ENCODE measurements at regions not wholly inside any gene's neighbourhood (a gene's known extent, or its start where the extent isn't known, plus 50 kb on each side); places are given as distances from the start of the nearest gene placed in this dataset.
A peak's percentile ranks its signal among the peaks of the same experiment; 100 is the strongest.
"Not testable (repeated sequence)": the region's sequence is repeated elsewhere in the genome, so short reads cannot be mapped to it uniquely, and the experiment has no call there.

DNA sequence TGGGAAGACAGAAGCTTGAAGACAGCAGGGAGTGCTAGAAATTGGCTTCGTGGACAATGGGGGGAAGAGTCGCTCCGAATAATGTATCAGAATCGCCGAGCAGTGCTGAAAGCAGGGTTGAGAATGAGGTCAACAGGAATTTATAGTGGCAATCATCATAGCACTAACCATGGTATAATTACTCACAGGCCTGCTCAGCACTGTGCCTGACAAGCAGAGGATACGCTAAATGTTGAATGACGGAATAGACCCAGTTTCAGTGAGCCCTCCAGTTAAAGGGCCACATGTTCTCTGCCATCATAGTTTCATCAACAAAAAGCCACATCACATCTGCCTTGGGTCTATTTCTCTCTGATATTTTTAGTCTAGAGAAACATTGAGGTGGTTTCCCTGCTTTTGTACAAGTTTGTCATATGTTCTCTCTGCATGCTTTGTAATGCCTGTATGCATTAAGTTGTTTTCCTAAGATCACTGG, 130.3 kb upstream of the EGLN3 start:
- no peak for DNase-seq

DNA sequence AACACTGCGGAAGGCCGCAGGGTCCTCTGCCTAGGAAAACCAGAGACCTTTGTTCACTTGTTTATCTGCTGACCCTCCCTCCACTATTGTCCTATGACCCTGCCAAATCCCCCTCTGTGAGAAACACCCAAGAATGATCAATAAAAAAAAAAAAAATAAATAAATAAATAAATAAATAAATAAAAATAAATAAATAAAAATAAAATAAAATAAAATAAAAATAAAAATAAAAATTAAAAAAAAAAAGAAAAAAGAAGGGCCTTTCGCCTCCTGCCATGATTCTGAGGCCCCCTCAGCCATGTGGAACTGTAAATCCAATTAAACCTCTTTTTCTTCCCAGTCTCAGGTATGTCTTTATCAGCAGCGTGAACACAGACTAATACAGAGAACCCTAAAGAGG, 128.8 kb upstream of the EGLN3 start:
- not testable (repeated sequence) for DNase-seq

DNA sequence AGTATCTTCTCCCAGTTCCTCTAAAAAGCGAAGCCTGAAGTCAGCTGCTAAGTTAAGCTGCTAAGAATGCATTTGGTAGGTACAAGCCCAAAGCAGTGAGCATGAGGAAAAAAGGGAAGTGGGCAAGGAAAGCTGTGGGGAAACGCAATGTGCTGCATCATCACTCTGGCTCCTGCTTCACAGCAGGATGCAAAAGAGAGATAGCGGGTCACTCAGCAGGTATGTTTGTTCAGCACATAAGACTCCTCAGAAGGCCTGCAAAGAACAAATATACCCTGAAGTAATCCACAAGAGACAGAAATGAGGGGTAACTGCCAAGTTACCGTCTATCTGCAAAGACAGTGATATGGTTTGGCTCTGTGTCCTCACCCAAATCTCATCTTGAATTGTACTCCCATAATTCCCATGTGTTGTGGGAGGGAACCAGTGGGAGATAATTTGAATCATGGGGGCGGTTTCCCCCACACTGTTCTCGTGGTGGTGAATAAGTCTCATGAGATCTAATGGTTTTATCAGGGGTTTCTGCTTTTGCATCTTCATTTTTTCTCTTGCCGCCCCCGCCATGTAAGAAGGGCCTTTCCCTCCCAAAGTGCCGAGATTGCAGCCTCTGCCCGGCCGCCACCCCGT, 127.4 kb upstream of the EGLN3 start:
- no peak for DNase-seq

DNA sequence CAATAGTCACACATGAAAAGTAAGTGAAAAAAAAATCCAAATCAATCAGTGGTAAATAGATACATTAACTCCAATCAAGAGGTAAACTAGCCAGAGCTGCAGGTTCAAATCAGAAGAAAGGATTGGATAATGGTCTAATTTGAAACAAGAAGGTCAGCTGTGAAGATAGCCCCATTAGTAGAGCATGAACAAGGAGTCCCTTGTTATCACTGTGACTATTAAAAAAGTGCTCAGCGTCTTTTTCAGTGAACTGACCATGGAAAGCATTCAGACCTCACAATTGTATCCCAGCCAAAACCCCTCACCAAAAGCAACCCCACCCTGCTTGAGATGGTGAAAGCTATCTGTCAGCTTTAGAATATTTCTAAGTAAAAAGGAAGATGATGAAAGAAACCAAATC, 125.0 kb upstream of the EGLN3 start:
- DNase-seq = no peak

DNA sequence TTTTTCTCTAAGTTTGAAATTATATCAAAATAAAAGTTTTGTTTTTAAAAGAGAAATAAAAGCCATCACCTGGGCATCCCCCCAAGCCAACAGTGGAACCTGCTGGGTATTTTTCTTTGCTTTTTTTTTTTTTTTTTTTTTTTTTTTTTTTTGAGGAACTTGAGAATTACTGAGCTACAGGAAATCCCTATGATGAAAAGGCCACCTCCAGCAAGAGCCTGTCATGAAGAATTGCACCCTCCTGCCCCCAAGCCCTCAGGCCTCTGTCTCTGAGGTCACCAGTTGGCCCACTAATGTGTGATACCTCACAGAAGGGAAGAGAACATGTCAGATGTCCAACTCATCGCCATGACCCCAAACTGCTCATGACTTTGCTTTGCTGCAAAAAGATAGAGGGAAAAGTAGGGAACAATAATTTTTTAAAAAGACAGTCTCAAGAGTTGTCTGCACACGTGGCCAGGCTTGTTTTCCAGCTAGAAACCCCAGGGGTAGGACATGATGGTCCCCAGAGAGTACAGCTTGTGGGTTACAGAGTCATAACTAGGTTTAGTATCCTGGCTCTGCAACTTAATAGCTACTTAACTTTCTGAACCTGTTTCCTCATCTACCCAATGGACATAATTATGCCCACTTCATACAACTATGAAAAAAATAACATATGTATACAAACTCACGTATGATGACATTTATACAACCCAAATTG, 124.3 kb upstream of the EGLN3 start:
- no peak for DNase-seq

DNA sequence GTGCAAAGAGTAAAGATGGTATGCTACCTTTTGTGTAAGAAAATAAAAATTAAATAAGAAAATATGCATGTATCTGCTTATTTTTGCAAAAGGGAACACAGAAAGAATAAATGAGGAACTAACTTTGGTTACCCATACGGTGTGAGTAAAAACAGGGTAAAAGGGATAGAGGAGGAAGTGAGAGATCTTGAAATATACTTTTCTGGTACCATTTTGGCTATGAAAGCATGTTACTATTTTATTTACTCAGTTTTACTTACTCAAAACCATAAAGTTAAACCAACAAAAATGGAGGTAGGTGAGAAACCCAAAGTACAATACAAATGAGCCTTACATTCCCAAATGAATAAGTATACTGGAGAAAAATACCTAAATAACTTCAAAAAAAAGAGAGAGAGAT, 122.0 kb upstream of the EGLN3 start:
- DNase-seq = no peak

DNA sequence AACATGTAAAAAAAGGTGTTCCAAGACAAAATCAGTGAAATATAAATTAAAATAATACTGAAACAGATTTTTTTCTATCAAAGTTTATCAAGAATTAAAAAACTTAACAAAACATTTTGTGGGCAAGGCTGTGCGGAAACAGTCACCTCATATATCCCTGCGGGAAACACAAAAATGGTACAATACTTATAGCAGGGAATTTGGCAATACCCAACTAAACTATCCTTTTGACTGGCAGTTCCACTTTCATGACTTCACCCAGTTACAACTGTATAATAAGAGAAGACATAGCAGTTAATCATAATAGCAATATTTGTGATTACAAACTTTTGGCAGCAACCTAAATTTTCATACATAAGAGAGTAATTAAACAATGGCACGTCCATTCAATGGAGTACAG, 121.5 kb upstream of the EGLN3 start:
- DNase-seq = no peak

DNA sequence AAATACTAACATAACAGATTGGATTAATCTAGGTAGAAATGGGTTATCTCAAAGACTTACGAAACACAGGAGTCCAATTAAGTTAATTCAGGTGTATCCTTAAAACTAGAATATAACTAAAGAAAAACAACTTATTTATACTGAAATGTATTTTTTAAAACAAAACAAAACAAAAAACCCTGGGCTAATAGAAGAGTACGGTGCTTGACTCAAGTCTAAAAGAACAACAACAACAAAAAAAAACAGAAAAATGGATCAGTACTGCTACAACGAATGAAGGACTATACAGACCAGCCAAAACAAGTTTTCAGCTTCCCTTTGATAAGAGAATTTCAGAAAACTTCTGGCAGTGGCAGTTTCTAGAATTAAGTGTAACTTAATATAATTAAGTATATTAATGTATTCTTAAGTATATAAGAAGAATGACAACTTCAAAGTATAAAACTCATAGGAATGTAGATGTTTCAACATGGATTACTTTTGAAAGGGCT, 120.1 kb upstream of the EGLN3 start:
- DNase-seq = no peak

DNA sequence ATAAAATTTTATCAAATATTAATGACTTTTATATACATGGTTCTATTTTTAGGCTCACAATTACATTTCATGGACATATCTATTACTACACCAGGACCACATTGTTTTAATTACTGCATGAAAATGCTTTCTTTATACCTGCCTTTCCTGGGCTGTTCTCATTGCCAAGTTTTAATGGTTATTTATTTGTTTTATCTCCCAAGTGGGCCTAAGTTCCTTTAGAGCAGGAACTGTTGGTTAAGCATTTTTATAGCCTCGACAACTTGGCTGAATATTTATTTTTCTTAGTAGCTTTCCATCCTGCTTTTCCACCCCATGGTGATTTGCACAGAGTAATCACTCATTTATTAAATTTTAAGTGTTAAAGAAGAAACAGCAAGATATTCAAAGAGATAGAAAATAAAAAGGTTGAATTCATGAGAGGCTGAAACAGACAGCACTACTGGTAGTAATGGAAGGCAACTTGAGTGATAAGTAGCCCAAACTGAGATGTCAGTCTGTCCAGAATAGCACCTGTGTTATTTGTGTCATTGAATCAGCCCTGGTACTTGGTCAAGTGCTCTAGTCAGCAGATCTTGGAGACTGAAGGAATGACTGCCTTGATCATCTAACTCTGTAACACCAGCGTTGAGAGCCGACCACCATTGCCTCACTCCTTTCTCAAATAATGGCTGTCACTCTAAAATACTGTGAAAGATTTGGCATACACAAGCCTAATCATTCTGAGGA, 119.1 kb upstream of the EGLN3 start:
- no peak for DNase-seq

DNA sequence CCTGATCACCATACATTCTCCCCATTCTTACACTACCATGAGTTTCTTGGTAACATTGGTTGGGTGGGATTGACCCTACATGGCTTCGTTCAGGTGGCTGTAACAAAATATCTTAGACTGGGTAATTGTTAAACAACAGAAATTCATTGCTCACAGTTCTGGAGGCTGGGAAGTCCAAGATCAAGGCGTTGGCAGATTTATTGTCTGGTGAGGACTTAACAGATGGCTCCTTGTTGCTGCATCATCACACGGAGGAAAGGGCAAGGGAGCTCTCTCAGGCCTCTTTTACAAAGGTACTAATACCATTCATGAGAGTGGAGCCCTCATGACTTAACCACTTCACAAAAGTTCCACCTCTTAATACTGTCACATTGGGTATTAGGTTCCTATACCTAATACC, 116.7 kb upstream of the EGLN3 start:
- no peak for DNase-seq

DNA sequence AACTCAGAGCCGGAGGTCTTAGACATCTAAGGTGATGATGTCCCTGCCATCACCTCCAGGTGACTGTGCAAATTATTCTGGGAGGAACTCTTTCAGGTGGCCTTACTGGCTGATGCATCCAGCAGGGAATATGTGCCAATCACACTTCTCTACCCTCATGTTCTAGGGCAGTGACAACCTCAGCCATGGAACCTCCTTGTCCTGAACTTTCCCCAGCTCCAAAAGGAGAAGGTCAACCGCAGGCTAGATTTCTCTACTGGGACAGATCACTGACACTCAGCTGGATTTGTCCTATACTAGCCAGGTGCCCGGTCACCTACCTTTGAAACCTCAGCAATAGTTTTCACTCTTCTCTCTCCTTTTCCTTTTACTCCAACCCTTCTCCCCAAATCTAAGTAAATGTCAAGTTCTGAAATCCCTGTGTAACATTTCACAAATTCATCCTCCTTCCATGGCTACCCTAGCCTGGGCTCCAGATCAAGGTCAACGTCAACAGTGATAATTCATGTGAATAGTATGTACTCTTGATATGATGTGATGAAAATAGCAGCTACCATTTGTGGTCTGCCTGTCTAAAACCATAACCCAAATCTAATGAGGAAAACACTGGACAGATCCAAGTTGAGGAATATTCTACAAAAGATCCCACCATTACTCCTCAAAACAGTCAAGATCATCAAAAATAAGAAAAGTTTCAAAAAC, 115.0 kb upstream of the EGLN3 start:
- DNase-seq = no peak

DNA sequence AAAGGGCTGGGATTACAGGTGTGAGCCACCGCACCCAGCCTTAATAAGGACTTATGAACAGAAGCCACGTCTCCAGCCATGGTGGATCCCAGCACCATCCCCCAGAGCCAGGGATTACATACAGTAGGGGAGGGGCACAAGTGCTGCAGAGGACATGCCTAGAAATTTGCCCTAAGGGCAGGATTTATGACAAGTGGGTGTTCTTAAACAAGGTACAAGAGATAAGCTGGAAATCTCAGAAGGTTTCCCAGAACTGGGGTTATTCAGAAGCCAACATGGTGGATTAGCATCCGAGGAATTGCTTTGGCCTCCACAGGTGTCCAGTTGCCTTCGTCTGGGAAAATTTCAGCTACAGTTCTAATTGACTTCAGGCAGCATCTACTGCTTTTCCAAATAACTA, 114.4 kb upstream of the EGLN3 start:
- DNase-seq = no peak

DNA sequence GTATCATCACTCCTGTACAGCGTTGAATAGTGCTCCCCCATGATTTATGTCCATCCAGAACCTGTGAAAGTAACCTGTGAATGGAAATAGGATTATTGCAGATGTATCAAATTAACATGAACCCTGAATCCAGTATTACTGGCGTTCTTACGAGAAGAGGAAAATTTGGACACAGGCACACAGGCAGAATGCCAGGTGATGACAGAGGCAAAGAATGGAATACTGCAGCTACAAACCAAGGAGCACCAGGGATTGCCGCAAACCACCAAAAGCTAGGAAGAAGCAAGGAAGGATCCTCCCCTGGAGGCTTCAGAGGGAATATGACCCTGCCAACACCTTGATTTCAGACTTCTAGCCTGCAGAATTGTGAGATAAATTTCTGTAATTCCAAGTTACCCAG, 113.5 kb upstream of the EGLN3 start:
- no peak for DNase-seq

DNA sequence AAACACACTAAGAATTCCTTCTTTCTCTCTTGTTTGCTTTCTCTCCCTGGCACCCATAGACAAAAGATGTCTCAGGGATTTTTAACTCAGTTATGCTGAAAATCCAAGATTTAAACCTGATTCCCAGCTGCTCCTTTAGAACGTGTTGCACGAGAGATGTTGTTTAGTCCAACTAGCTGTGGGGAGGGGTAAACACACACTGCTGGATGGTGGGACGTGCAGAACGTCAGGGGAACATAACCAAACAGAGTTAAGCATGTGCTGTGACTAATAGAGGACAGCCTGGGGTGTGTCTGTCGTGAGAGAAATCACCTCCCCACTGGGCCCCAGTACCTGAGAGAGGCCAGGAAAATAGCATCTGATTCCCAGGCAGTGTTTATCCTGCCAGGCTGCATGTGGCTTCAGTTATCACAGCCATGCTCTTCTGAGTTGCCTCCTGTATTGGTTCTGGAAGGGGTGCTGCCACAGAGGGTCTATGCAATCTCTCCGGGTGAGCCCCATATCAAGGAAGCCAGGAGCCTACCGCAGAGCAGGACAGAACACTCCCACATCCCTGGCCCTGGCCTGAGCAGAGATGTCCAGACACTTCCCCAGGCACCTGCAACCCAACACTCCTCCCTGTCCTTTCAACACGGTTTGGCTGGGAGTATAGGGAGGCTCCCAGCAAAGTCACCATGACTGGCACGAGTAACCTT, 112.7 kb upstream of the EGLN3 start:
- DNase-seq = no peak

DNA sequence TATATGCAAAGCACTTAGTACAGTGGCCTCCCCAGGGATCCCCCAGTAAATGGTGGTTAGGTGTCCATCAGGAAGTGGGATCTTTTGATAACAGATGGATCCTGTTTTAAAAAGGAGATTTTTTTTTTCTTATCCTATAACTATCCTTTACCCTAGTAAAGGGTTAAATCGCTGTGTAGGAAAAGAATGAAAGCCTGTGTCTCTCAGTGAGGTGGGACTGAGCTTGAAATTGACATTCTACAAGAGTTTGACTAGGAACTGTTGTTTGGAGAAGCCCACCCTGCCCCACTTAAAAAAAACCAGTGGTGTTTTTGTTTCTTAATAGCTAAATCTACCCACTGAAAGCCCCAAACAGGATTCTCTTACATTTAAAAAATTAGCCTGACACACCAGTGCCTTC, 112.2 kb upstream of the EGLN3 start:
- DNase-seq = no peak

DNA sequence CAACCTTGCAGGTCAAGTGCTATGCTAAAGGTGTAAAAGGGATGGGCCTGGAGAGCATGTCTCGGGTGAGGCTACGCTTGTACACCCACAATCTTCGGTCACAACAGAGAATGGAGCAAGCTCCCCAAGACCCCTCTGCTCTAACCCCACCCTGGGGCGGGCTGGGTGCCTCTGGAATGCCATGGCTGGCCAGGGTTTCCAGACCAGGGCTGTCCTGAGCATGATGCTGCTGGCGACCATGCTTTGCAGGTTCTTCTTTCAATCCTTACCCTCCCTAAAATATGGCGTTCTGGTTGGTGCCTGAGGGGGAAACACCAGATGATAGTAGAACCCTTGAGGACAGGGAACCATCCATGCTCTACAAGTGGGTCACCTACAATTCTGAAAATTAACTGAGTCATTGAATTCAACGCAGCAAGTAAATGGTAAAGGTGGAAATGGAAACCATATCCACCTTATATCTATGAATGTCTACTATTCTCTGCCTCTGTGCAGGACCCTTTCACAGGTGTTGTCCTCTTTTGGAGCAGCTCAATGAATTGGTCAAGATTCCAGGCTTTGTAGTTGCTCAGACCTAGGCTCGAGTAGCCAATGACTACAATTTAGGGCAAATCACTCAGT, 111.6 kb upstream of the EGLN3 start:
- no peak for DNase-seq

DNA sequence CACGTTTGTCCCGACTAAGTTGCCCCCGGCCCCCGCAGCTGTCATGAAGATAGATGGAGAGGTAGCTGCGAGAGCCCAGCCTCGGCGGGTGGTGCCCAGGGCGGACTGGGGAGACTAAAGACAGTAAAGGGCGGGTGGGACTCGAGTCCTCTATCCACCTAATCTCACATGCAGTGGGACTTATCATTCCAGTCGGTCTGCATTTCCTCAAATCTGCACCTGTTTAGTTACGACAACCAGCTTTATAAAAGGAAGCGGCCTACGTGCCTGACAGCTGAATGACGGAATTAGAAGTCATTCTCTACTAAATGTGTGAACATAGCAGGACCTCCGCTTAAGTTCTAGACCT, 109.8 kb upstream of the EGLN3 start:
- DNase-seq = no peak

DNA sequence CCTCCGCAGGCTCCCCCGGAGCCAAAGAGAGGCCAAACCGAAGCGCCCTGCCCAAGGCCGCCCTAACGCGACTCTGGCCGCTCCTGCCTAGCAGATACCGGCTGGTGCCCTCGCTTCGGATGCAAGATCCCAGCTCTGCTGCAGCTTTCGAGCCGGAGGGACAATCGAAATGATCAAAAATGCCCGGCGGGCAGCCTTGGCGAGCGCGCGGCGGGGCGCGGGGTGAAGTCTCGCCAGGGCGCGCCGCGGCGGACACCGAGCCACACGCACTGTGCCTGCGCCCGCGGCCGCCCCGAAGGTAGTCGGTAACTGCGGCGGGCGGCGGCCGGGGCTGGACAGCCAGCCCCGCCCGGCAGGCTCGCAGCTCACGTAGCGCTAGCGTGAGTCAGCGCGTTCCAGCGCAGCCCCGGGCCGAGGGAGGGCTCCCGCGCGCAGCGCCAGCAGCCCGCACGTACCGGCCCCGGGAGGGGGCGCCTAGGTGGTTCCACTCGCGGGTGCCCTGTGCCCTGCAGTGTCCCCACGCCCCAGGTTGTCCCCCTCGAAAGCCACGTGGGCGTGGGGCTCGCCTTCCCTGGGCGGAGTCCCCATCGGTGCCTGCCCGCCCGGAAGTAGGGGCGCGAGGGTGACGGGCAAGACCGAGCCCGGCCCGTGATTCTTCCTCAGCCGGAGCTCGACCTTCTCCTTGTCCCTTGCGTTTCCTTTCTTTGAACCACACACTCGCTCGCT, 109.2 kb upstream of the EGLN3 start:
- DNase-seq = peak; percentile 63

DNA sequence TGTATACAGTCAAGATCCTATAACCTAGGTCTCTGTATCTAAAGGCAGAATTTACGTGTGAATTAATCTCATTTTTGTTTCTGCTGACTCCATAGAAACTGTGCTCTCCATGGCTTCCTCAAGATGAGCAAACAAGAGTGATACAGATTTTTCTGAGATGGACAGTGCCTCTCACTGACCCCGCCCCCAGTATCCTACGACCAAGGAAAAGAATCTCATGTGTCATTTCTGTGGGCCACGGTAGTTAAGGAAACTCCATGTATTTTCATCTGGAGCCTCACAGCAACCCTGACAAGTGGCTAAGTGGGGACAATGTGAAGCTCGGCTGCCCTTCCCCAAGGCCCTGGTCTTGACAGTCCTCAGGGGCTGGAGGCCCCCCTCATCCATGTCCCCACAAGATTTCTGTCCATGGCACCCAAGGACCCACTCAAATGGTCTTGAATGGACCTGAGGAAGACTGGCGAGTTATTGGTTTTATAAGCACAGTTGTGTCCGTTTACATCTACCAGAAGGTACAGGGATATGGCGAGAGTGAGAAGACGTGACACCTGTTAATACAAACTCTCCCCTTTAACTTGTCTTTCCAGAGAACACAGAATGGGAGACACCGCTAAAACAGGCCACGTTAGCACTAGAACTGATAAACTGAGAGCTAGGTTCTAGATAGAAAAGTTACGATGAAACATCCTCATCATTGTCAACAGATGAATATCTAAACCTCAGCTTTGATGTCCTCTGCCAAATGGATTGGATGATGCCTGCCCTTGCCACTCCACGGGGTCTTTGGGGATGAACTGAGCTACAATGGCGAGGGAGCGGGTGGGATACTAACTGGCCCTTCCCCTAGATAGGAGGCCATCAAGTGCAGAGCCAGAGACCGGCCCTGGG, 108.4 kb upstream of the EGLN3 start:
- DNase-seq = no peak

DNA sequence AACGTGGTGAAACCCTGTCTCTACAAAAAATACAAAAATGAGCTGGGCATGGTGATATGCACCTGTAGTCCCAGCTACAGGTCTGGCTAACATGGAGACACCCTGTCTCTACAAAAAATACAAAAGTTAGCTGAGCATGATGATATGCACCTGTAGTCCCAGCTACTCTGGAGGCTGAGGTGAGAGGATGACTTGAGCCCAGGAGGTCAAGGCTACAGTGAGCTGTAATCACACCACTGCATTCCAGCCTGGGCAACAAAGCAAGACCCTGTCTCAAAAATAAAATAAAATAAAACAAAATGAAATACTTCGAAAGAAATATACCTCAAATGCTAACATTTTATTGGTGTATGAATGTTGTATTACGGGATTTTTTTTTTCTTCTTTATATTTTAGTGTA, 107.6 kb upstream of the EGLN3 start:
- DNase-seq = no peak

DNA sequence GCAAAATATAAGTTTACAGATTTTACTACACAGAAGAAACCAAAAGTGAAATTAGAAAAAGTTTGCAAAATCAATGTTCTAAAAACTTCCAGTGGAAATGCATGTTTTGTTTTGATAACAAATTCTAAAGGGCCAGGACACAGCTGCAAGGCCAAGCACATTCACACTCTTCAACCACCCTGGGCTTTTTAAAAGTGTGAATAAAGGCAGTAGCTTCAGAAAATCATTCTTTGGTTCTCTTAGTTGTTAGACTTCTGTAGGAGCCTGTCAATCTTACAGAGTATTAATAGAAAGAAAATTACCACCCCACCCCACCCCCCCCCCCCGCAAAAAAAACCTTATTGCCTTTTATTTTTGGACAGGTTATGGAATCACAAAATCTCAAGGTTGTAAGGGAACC, 105.2 kb upstream of the EGLN3 start:
- DNase-seq = no peak
